ENCODE measurements at regions not wholly inside any gene's neighbourhood (a gene's known extent, or its start where the extent isn't known, plus 50 kb on each side); places are given as distances from the start of the nearest gene placed in this dataset.
"Not testable (repeated sequence)": the region's sequence is repeated elsewhere in the genome, so short reads cannot be mapped to it uniquely, and the experiment has no call there.

DNA sequence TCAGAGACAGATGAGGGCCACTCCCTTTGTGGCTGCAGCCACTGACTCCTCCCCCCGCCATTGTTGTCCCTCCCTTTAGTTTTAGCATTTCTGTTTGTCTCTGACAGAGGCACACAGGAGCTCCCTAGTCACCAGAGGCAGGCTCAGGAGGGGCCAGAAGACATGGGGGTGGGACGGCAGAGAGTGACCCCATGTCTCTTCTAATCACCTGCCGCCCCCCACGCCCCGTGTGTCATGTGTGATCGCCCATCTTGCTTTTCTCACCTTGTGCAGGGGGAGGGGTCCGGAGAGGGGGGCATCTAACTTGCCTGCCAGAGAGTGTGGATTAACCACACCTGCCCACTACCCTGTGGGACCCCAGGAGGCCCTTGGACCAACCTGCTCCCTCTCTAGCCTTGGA lies 246.7 kb upstream of the TP53TG3C start:
- peak; percentile 36 for DNase-seq (ENCODE audit: low spot score)
- intact Hi-C loops (cut with DNase I) = not testable (repeated sequence)

DNA sequence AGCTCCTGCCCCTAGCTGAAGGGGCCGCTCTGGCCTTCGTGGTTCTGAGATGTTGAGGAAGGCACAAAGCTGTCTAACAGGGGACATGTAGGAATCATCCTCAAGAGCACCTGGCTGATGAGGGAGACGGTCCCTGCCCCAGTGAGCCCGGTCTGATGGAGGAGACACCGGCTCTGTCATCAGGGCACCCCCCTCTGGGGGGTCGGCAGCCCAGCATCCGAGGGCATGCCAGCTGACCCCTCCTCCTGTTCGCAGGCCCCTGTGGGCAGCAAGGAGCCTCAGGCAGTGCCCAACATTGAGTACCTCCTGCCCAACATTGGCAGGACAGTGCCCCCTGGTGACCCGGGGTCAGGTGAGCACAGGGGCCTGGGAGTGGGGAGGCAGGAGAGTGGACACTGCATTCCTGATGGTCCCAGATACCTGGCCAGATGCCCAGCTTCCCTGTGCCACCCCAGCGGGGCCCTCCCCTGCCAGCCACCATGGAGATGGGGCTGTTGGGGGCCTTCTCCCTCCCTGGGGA lies 247.9 kb upstream of the TP53TG3C start:
- DNase-seq (ENCODE audit: low spot score) = peak; percentile 53
- intact Hi-C loops (cut with DNase I) = not testable (repeated sequence)

DNA sequence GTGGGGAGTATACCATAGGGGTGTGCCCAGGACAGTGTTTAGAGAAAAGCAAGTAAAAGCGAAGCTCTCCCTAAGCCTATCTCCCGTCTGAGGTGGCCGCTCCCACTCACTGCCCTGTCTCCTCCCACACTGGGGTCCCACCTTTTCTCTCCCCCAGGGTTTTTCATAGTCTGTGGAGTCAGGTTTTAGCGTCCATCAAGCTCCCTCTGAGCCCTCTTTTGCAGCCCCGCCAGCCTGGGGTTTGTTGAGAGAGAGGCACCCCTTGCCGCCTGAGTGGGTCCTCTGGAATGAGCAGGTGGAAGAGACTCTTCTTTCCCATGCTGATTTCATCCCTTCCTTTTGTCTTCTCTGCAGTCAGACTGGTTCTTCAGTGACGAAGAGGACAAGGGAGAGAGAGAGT lies 248.7 kb upstream of the TP53TG3C start:
- intact Hi-C loops (cut with DNase I) = not testable (repeated sequence)
- DNase-seq (ENCODE audit: low spot score) = peak; percentile 22

DNA sequence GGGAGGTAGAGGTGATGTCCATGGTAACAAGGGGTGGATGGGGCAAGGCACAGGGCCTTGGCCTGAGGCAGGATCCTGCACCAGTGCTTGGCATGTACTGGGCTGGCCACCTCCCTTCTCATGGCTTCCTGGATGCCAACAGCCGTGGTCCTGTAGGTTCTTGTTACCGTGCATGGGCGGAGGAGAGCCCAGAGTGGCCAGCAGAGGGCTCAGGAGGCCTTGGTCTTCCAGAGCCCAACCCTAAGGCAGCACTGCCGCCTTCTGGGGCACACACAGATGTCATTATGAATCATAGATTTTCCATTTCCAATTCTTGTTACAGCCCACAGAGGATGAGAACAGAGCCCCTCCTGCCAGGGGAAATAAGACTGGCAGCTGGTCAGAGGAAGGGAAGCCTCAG lies 254.2 kb upstream of the TP53TG3C start:
- DNase-seq (ENCODE audit: low spot score); intact Hi-C loops (cut with DNase I): not testable (repeated sequence)

DNA sequence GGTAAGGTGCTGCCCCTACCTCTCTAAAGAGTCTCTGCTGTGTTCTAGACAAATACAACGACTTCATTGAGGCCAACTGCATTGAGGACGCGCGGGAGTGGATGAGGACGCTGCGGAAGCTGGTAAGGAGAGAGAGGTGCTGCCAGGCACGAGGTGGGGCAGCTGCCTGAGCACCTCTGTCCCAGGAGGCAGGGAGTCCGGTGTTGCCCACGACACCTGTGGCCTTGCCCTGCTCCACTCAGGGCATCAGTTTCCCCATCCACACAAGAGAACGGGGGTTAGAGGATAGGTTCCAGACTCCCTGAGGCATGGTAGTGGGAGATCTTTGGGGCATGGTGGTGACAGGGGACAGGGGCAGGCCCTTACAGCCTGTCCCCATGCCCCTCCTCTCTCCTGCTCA lies 256.1 kb upstream of the TP53TG3C start:
- peak; percentile 70 for DNase-seq (ENCODE audit: low spot score)
- intact Hi-C loops (cut with DNase I) = not testable (repeated sequence)

DNA sequence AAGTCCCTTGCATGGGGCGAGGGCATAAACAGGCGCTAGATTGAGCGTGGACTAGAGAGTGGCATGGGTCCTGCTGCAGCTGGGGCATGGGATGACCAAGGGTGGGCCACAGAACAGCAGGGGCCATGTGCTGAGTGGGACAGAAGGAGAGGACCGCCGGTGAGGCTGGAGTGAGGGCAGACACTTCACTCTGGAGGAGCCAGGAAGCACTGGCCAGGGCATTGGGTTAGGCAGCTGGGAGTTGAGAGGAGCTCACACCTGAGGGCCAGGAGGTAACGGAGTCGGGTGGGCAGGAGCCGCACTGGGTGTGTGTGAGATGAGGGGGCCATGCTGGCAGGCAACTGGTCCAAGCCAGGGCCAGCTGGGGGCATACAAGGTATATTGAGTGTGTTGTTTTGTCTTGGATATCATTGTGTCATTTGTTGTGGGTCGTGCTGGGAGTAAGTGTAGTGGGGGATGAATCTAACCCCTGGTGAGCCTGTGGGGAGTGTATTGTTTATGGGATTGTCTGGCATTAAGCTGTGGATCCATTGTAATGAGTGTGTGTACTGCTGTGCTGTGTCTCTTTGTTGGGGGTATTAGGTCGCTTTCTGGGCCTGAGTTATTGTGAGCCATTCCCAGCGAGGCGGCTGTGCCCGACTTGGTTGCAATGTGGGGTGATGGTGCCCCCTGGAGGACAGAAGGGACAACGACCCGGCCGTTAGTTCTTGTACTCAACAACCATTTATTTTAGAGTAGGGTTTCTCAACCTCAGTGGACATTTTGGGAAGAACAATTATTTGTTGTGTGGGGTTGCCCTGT lies 256.5 kb upstream of the TP53TG3 start:
- peak; percentile 53 for DNase-seq (ENCODE audit: low spot score)
- intact Hi-C loops (cut with DNase I) = not testable (repeated sequence)

DNA sequence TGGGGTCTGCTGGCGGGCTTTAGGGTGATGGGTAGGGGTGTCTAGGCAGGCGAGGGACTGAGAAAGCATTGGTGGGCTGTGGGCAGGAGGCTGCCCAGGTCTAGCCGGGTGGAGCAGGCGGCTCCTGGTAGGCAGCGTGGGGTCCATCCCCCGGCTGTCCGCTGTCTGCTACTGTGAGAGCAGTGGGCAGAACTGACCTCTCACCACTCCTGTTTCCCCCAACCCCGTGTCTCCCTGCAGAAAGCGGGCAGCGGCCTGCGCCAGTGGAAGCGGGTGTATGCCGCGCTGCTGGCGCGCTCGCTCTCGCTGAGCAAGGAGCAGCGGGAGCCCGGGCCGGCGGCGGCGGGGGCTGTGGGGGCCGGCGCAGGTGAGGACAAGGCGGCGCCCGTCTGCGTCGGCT lies 249.2 kb upstream of the TP53TG3 start:
- peak; percentile 35 for DNase-seq (ENCODE audit: low spot score)
- intact Hi-C loops (cut with DNase I) = not testable (repeated sequence)

DNA sequence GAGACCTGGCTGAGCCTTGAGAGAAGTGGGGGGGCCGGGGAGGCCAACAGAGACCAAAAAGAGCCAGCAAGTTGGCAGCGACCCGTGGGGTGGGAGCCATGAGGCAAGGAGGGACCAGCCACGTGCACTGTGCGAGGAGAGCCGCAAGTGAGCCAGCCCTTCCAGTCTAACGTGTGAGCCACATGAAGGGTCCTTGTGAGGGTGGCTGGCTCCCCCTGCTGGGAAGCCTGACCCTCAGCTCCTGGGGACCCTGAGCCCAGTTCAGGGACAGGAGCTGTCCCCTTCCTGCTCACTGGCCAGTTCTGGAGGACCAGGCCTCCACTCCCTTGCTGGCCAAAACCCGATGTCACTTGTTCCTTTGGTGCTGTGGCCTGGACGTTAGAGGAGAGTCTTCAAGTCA lies 246.6 kb upstream of the TP53TG3 start:
- DNase-seq (ENCODE audit: low spot score) = peak; percentile 43
- intact Hi-C loops (cut with DNase I) = not testable (repeated sequence)

DNA sequence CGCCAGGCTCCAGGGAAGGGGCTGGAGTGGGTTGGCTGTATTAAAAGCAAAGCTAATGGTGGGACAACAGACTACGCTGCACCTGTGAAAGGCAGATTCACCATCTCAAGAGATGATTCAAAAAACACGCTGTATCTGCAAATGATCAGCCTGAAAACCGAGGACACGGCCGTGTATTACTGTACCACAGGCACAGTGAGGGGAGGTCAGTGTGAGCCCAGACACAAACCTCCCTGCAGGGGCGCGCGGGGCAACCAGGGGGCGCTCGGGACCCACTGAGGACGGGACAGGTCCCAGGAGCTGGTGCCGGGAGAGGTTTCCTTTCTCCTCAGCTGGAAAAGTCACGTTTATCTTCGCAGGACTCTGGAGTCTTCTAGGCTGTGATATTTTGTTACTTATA lies 239.4 kb upstream of the TP53TG3 start:
- intact Hi-C loops (cut with DNase I) = not testable (repeated sequence)

DNA sequence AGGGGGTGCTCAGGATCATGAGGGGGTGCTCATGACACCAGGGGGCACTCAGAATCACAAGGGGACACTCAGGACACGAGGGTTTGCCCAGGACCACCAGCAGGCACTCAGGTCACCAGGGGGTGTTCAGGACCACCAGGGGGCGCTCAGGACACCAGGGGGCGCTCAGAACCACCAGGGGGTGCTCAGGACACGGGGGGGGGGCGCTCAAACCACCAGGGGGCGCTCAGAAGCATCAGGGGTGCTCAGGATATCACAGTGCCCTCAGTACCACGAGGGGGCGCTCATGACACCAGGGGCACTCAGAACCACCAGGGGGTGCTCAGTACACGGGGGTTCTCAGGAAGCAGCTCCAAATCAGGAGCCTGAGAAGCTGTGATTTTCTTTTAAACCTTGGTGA lies 221.8 kb upstream of the TP53TG3 start:
- DNase-seq (ENCODE audit: low spot score); intact Hi-C loops (cut with DNase I): not testable (repeated sequence)

More for the DNA sequence above, 239.4 kb upstream of the TP53TG3 start:
- peak; percentile 43 for DNase-seq (ENCODE audit: low spot score)

DNA sequence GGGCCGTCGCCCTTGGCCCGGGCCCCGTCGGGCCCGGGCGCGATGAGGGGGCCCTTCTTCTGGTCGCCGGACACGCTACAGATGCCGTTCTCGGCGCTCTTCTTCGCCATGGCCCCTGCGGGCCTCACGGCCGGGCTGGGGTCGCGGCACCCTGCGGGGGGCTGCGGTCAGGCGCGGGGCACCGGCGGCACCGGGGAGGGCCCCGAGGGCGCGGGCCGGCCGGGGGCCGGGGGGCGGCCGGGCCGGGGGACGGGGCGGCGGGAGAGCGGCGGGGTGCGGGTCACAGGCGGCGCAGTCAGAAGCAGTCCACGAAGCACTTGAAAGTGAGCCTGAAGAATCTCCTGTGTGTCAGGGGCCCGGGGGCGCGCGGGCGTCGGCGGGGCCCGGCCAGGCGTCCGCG lies 209.4 kb upstream of the TP53TG3 start:
- DNase-seq (ENCODE audit: low spot score); intact Hi-C loops (cut with DNase I): not testable (repeated sequence)

DNA sequence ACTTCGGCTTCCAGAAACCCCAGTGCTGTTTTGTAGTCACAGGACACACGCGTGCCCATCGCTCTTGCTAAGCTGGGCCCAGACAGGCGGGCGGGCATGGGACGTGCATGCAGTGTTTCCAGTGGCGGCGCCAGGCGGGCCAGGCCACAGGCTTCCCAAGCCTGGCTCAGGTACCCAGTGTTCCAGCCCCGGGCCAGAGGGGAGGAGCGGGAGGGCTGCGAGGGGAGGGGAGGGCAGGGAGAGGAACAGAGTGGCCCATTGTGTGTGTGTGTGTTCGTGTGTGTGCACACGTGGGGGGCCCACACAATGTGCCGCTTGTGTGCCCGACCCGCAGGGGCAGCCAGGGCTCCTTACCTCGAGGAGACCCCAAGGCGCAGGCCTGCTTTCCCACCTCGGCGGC lies 208.6 kb upstream of the TP53TG3 start:
- intact Hi-C loops (cut with DNase I); DNase-seq (ENCODE audit: low spot score): not testable (repeated sequence)

DNA sequence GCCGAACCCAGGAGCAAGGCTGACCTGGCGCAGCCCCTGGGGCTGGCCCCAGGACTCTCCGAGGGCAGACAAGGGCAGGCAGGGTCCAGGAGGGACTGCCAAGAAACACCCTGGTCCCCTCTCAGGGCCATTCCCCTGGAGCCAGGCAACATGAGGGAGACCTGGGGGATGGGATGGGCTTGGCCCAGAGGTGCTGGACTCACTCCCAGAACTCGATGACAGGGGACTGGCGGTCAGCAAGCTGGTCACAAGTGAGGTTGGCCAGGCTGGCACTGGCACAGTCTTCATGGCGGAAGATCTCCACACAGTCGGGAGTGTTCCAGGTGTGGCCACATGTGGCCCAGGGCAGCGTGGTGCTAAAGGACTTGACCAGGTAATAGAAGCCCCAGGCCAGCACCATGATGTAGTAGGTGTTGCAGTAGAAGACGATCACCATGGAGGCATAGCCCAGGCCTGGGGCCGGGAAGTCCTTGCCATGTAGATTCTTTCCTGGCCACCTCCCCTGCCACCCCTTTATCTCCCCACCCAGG lies 206.4 kb upstream of the TP53TG3 start:
- intact Hi-C loops (cut with DNase I); DNase-seq (ENCODE audit: low spot score): not testable (repeated sequence)

DNA sequence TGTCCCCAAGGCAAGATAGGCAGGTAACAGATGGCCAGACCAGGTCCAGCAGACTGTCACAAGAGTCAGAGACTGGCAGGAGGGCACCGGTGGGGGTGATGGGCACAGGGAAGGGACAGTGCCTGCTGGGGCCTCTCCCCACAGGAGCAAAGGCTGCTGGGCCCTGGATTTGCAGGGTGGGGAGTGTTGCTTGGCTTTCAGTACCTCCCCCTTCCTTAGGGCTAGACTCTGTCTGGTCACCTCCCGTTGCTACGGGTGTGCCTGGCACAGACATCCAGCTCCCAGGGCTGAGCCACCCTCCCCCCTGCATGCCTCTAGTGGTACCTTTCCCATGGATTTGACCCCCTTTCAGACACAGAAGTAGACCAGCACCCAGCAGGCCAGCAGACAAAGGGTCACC lies 205.7 kb upstream of the TP53TG3 start:
- DNase-seq (ENCODE audit: low spot score); intact Hi-C loops (cut with DNase I): not testable (repeated sequence)

DNA sequence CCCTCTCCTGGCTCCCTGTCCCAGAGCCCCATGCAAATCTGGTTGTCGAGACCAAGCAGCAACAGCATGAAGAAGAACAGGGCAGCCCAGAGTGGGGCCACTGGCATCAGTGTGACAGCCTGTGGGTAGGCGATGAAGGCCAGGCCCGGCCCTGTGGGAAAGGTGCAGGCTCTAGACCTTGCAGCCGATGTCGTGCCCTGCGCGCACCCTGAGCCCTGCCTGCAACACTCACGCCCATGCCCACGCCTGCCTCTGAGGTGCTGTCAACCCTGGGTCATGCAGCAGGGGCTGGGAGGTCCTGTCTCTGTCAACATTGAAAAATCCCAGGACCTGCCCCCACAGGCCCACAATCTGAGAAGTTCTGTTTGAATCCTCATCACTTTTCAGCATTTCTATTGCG lies 204.0 kb upstream of the TP53TG3 start:
- DNase-seq (ENCODE audit: low spot score); intact Hi-C loops (cut with DNase I): not testable (repeated sequence)

DNA sequence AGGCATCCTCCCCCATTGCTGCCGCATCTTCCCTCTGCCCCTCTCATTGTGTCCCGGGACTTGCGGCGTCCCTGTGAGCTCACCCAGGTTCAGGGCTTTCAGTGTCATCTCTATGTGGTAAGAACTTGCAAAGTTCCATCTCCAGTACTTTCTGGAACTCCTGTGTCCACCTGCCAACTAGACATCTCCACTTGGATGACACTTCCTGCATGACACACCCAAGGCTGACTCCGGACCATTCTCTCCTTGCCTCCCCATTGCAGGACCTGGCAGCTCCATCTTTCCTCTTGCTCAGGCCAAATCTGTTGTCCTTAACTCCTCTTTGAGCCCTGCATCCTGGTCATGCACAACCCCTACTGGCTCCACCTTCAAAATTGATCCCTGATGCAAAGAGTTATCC lies 200.8 kb upstream of the TP53TG3 start:
- intact Hi-C loops (cut with DNase I); DNase-seq (ENCODE audit: low spot score): not testable (repeated sequence)

DNA sequence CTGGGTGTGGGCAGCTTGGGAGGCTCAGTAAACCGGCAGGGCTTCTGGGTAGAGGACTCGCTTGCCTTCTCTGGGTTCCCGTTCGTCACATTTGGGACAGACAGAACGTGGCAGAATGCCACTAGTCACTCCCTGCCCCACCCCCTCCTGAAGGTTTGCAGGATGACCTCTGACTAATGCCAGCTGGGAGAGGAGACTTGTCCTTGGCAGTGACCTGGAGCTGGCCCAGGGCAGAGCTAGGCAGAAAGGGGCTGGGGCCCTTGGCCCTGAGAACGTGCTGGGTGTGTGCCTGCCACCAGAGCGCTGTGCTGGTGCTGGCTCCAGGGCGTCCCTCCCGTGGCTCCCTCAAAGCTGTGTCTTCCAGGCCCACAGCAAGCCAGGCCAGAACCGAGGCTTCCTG lies 197.8 kb upstream of the TP53TG3 start:
- DNase-seq (ENCODE audit: low spot score); intact Hi-C loops (cut with DNase I): not testable (repeated sequence)

DNA sequence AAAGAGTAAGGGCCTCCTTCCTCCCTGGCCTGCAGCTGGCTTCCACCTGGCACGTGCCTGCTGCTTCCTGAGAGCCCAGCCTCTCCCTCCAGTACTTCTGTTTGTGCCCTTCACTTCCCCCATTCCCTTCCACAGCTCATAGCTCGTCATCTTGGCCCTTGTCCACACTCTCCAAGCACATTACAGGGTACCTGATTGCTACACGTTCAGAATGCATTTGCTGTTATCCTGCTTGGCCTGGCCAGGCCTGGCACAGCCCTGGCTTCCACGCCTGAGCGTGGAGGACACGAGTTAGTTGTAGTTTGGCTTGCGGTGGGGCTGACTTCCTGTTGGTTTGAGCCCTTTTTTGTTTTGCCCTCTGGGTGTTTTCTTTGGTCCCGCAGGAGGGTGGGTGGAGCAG lies 197.2 kb upstream of the TP53TG3 start:
- DNase-seq (ENCODE audit: low spot score); intact Hi-C loops (cut with DNase I): not testable (repeated sequence)

DNA sequence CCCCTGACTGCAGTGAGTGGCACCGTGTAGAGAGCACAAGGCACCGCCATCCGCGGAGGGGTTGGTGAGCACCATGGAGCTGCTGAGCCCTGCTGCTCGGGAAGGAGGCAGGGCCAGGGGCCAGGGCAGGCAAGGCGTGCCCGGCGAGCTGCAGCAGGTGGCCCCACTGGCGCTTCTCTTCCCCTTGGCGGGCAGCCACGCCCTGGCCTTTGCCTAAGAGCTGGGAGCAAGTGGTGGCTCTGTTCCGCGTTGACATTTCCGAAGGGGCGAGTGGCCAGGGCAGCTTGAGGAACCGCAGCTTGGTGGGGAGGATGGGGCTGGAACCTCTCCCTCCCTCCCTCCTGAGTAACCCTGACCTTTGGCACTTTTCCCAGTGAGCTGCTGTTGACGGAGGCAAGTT lies 194.7 kb upstream of the TP53TG3 start:
- intact Hi-C loops (cut with DNase I); DNase-seq (ENCODE audit: low spot score): not testable (repeated sequence)

DNA sequence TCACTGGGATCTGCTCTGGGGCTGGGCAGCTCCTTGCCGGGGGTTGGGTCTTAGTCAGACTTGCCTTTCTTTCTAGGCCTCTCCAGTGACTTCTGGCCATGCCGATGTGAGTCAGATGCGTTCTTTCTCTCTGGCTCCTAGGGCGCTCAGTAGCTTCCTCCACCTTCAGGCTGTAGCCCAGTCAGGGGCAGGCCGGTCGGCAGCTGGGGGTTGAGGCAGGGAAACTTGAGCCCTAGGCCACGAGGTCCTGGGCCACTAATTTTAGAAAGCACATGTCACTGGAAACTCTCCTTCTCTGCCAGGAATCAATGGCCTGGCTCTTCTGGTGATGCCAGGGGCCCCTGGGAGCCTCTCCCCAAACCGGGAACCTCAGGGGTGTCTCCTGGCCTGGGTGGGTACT lies 192.4 kb upstream of the TP53TG3 start:
- DNase-seq (ENCODE audit: low spot score); intact Hi-C loops (cut with DNase I): not testable (repeated sequence)

DNA sequence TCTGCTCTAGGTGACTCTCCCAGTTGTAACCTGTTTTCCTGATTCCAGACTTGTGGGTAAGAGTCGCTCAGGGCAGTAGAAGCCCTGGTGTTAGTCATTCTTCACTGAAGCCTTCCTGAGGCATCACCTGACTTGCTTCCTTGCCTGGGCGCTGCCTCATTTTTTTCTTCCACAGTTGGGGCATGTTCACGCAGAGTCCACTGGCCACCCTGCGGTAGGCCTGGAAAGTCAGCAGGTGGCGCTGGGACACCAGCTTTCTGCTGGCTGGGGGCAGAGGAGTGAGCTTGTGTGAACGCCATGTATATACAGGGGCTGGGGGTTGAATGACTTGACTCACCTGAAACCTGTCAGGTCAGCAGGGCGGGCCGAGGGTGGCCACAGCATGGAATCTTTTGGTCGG lies 189.3 kb upstream of the TP53TG3 start:
- DNase-seq (ENCODE audit: low spot score); intact Hi-C loops (cut with DNase I): not testable (repeated sequence)

Measured in cardiac septum (tissue), 1 donor.